HCT116 (cell line): ENCODE measurements at regions not wholly inside any gene's neighbourhood (a gene's known extent, or its start where the extent isn't known, plus 50 kb on each side); places are given as distances from the start of the nearest gene placed in this dataset.

ENCODE experiments used
- ATAC-seq: fragments of 200-7000 bp; cut with Tn5 transposase; 2 replicates; pipeline ENCODE4 v1.9.1; 2020; ENCODE audit warnings: mild to moderate bottlenecking, moderate library complexity
- BruUV-seq: library from RNA; stranded (reverse); fragments of 400-500 nt; replicated peaks from 2 replicates; lab custom pipeline; 2021; lab: Mats Ljungman, UMichigan
- CTCF ChIA-PET: fragments of 300-600 bp; sonication (Branson Sonifier 250); formaldehyde crosslinking; loops from one replicate; lab custom pipeline; 2021; ENCODE audit warnings: antibody characterized with exemption; lab: Charles Lee
- POLR2A ChIA-PET: fragments of 300-600, 350-600 bp; sonication (Branson Sonifier 250); formaldehyde crosslinking; loops from one replicate; lab custom pipeline; 2021; ENCODE audit warnings: antibody characterized with exemption; lab: Charles Lee
- RAD21 ChIA-PET, 2 experiments: fragments of 300-600 bp; sonication (Branson Sonifier 250); formaldehyde crosslinking; loops; one replicate each; lab custom pipeline; 2023; ENCODE audit warnings: low total read pairs in 2 of 2; ENCODE audit not compliant: uncharacterized antibody in 2 of 2, unreplicated experiment in 2 of 2, low non-redundant PET in 1 of 2; lab: Charles Lee
- DNase-seq: peaks from one replicate; pipeline ENCODE4 v3.0.0-alpha.2; 2010; ENCODE audit warnings: low read depth, low spot score
- H2AFZ ChIP-seq: fragments of 200-600 bp; shearing (Covaris generic), sonication (generic); 2 replicates; pipeline ENCODE4 v1.6.1; 2017; ENCODE audit warnings: low read depth, mixed run types, mixed read lengths, antibody characterized with exemption, low read length; ENCODE audit not compliant: poor library complexity, severe bottlenecking
- H3K27ac ChIP-seq: 2 replicates; pipeline ENCODE4 v1.5.1; 2012; ENCODE audit warnings: low read depth, low read length
- H3K27me3 ChIP-seq: fragments of 200-600 bp; sonication (generic); 2 replicates; pipeline ENCODE4 v1.6.1; 2016; ENCODE audit warnings: mixed run types, low read length, mixed read lengths; ENCODE audit not compliant: insufficient read depth
- H3K36me3 ChIP-seq, 2 experiments: fragments of 200-500 bp in 1 of 2; fragments of 200-600 bp in 1 of 2; sonication (Bioruptor generic) in 1 of 2; sonication (generic) in 1 of 2; 2 replicates each; pipeline versions ENCODE4 v1.5.1 to v1.6.1; 2014 to 2016; ENCODE audit warnings: low read length in 2 of 2, inconsistent platforms in 1 of 2, mixed read lengths in 1 of 2, mixed run types in 1 of 2; ENCODE audit not compliant: insufficient read depth in 2 of 2, control insufficient read depth in 1 of 2
- H3K4me1 ChIP-seq, 2 experiments: fragments of 200-600 bp in 1 of 2; sonication (generic) in 1 of 2; 2 replicates each; pipeline versions ENCODE4 v1.5.1 to v1.6.1; 2012 to 2017; ENCODE audit warnings: low read length in 2 of 2, inconsistent platforms in 1 of 2, mild to moderate bottlenecking in 1 of 2, mixed read lengths in 1 of 2, mixed run types in 1 of 2, moderate library complexity in 1 of 2; ENCODE audit not compliant: insufficient read depth in 2 of 2, control insufficient read depth in 1 of 2
- H3K4me2 ChIP-seq: fragments of 200-600 bp; sonication (generic); 2 replicates; pipeline ENCODE4 v1.6.1; 2017; ENCODE audit warnings: mixed run types, low read length, mixed read lengths
- H3K4me3 ChIP-seq, 2 experiments: fragments of 200-600 bp in 1 of 2; sonication (generic) in 1 of 2; replicated peaks in 1 of 2; 2 replicates each; pipeline ENCODE4 v1.5.1; 2011 to 2016; ENCODE audit warnings: low read length in 2 of 2, control low read depth in 1 of 2, low read depth in 1 of 2, mild to moderate bottlenecking in 1 of 2, mixed read lengths in 1 of 2, mixed run types in 1 of 2
- H3K79me2 ChIP-seq: fragments of 200-600 bp; sonication (generic); 2 replicates; pipeline ENCODE4 v1.6.1; 2017; ENCODE audit warnings: mild to moderate bottlenecking, mixed run types, low read length, moderate library complexity, mixed read lengths; ENCODE audit not compliant: insufficient read depth
- H3K9ac ChIP-seq: fragments of 200-600 bp; sonication (generic); 2 replicates; pipeline ENCODE4 v1.6.1; 2016; ENCODE audit warnings: low read length, mixed read lengths
- H3K9me2 ChIP-seq: fragments of 200-600 bp; sonication (generic), shearing (Covaris generic); 2 replicates; pipeline ENCODE4 v1.6.1; 2017; ENCODE audit warnings: mixed run types, mild to moderate bottlenecking, moderate library complexity; ENCODE audit not compliant: insufficient read depth
- H3K9me3 ChIP-seq, 2 experiments: fragments of 200-500 bp in 1 of 2; fragments of 200-600 bp in 1 of 2; sonication (Bioruptor generic) in 1 of 2; sonication (generic) in 1 of 2; 2 replicates each; pipeline ENCODE4 v1.6.1; 2014 to 2017; ENCODE audit warnings: low read length in 2 of 2, mixed read lengths in 2 of 2, inconsistent platforms in 1 of 2, low read depth in 1 of 2, mild to moderate bottlenecking in 1 of 2, mixed run types in 1 of 2, moderate library complexity in 1 of 2; ENCODE audit not compliant: control insufficient read depth in 1 of 2, insufficient read depth in 1 of 2
- H4K20me1 ChIP-seq: fragments of 200-600 bp; sonication (generic), shearing (Covaris generic); 2 replicates; pipeline ENCODE4 v1.6.1; 2017; ENCODE audit warnings: mixed run types, mild to moderate bottlenecking, moderate library complexity; ENCODE audit not compliant: insufficient read depth
- ELF1 ChIP-seq: IDR thresholded peaks from 2 replicates; pipeline ENCODE4 v1.6.1; 2012; ENCODE audit warnings: low read depth, borderline replicate concordance
- EZH2 ChIP-seq: fragments of 200-600 bp; sonication (generic); IDR thresholded peaks from 2 replicates; pipeline ENCODE4 v1.6.1; 2017; ENCODE audit warnings: antibody characterized with exemption, mixed run types
- POLR2A ChIP-seq: IDR thresholded peaks from 2 replicates; pipeline ENCODE4 v1.7.0; 2011; ENCODE audit warnings: borderline replicate concordance; ENCODE audit not compliant: insufficient read depth, insufficient read length; ENCODE audit errors: extremely low read depth
- POLR2AphosphoS5 ChIP-seq: IDR thresholded peaks from 2 replicates; pipeline ENCODE4 v1.6.1; 2011; ENCODE audit warnings: mild to moderate bottlenecking, low read depth, low read length, moderate library complexity
- SP1 ChIP-seq: IDR thresholded peaks from 2 replicates; pipeline ENCODE4 v1.6.1; 2012; ENCODE audit warnings: low read depth
- TCF7L2 ChIP-seq: IDR thresholded peaks from 2 replicates; pipeline ENCODE4 v1.7.0; 2011; ENCODE audit warnings: borderline replicate concordance, inconsistent platforms; ENCODE audit not compliant: insufficient read depth, insufficient read length; ENCODE audit errors: extremely low read depth
- ZNF274 ChIP-seq: fragments of 200-500 bp; sonication (Bioruptor generic); IDR thresholded peaks from 2 replicates; pipeline ENCODE4 v1.6.1; 2014; ENCODE audit warnings: mild to moderate bottlenecking, low read depth, low read length, inconsistent platforms
- intact Hi-C: fragments of 100-400 bp; cut with micrococcal nuclease; formaldehyde crosslinking; loops from 2 replicates; pipeline ENCODE4 v1.10.0; 2022
- TF ChIP-seq, protein P1 (sequence below): IDR thresholded peaks from 2 replicates; pipeline ENCODE4 v1.6.1; 2012
- TF ChIP-seq, protein P2 (sequence below): IDR thresholded peaks from 2 replicates; pipeline ENCODE4 v1.6.1; 2011; ENCODE audit warnings: mild to moderate bottlenecking, low read length, moderate library complexity; ENCODE audit not compliant: insufficient replicate concordance; ENCODE audit errors: extremely low read depth
- TF ChIP-seq, protein P3 (sequence below), 3 experiments: fragments of 200-600 bp in 1 of 3; sonication (generic) in 1 of 3; IDR thresholded peaks in 2 of 3; conservative IDR thresholded peaks in 1 of 3; 2 replicates each; pipeline ENCODE4 v1.5.1; 2012 to 2017; ENCODE audit warnings: low read depth in 2 of 3, low read length in 2 of 3, antibody characterized with exemption in 1 of 3, borderline replicate concordance in 1 of 3, control low read depth in 1 of 3, mild to moderate bottlenecking in 1 of 3, mixed read lengths in 1 of 3, mixed run types in 1 of 3, moderate library complexity in 1 of 3; ENCODE audit not compliant: insufficient read depth in 1 of 3

DNA sequence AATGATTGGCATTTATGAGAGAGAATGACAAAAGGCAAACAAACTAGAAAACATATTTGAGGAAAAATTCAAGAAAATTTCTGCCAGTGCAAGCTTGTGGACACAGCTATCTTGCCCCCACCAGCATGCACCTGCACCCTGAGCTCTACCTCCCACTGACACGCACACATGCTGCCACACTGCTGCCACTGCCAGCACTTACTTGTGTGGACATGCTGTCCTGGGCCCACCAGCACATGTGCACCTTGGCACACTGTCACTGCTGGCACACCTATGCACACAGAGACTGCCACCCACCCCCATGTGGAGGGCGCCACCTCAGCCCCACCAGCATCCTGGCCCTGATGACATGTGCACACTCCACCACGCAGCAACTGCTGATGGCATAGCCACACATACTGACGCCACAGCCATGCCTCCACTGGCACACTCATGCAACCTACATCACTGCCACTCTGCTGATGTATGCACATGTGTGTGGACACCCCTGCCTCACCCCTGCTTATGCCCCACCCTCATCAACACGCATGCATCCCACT, 475.0 kb downstream of the SOX5 start:
- H3K4me2 ChIP-seq = no peak overlapping the region
- H4K20me1 ChIP-seq = no peaks in the 10 kb centered on the region
- peaks cover 13 to 25% of the 10 kb centered on the region in 2 experiments; a peak in 2 of 4 replicates for H3K9me3 ChIP-seq
- BruUV-seq = no TSS peak
- ATAC-seq (no peak), DNase-seq (no peak)
- intact Hi-C loops = no loop called here
- no peaks in the 10 kb centered on the region for H3K27me3 ChIP-seq
- no peaks in the 10 kb centered on the region for H3K9me2 ChIP-seq
- H3K36me3 ChIP-seq = no peaks in the 10 kb centered on the region
- RAD21 ChIA-PET = no interaction called here
- no peaks in the 10 kb centered on the region for H3K4me1 ChIP-seq
- no peak overlapping the region for H3K4me3 ChIP-seq
- CTCF ChIA-PET = no interaction called here
- POLR2A ChIA-PET = no interaction called here
- no peaks in the 10 kb centered on the region for H3K79me2 ChIP-seq
- TF ChIP-seq, protein P1, sequence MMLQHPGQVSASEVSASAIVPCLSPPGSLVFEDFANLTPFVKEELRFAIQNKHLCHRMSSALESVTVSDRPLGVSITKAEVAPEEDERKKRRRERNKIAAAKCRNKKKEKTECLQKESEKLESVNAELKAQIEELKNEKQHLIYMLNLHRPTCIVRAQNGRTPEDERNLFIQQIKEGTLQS = no peak
- TF ChIP-seq EZH2 (no peak), POLR2AphosphoS5 (no peak), ELF1 (no peak), POLR2A (no peak), ZNF274 (no peak), SP1 (no peak), TCF7L2 (no peak)
- TF ChIP-seq, protein P2, sequence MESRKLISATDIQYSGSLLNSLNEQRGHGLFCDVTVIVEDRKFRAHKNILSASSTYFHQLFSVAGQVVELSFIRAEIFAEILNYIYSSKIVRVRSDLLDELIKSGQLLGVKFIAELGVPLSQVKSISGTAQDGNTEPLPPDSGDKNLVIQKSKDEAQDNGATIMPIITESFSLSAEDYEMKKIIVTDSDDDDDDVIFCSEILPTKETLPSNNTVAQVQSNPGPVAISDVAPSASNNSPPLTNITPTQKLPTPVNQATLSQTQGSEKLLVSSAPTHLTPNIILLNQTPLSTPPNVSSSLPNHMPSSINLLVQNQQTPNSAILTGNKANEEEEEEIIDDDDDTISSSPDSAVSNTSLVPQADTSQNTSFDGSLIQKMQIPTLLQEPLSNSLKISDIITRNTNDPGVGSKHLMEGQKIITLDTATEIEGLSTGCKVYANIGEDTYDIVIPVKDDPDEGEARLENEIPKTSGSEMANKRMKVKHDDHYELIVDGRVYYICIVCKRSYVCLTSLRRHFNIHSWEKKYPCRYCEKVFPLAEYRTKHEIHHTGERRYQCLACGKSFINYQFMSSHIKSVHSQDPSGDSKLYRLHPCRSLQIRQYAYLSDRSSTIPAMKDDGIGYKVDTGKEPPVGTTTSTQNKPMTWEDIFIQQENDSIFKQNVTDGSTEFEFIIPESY = no peak
- TF ChIP-seq, protein P3, sequence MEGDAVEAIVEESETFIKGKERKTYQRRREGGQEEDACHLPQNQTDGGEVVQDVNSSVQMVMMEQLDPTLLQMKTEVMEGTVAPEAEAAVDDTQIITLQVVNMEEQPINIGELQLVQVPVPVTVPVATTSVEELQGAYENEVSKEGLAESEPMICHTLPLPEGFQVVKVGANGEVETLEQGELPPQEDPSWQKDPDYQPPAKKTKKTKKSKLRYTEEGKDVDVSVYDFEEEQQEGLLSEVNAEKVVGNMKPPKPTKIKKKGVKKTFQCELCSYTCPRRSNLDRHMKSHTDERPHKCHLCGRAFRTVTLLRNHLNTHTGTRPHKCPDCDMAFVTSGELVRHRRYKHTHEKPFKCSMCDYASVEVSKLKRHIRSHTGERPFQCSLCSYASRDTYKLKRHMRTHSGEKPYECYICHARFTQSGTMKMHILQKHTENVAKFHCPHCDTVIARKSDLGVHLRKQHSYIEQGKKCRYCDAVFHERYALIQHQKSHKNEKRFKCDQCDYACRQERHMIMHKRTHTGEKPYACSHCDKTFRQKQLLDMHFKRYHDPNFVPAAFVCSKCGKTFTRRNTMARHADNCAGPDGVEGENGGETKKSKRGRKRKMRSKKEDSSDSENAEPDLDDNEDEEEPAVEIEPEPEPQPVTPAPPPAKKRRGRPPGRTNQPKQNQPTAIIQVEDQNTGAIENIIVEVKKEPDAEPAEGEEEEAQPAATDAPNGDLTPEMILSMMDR (IDR thresholded peaks at IDR 0.05 in 2 of 3, conservative IDR thresholded peaks at IDR 0.05 in 1 of 3; ENCODE audit: borderline replicate concordance in 1 of 3, insufficient read depth in 1 of 3, low read depth in 2 of 3, low read length in 2 of 3) = no peak
- H2AFZ ChIP-seq = no peak overlapping the region
- no peak overlapping the region for H3K27ac ChIP-seq
- H3K9ac ChIP-seq = no peak overlapping the region
